GM19463 (cell line): ENCODE measurements at regions not wholly inside any gene's neighbourhood (a gene's known extent, or its start where the extent isn't known, plus 50 kb on each side); places are given as distances from the start of the nearest gene placed in this dataset.
"Not testable (repeated sequence)": the region's sequence is repeated elsewhere in the genome, so short reads cannot be mapped to it uniquely, and the experiment has no call there.

Experiments used
- ATAC-seq: cut with Tn5 transposase; IDR thresholded peaks from one replicate; pipeline ENCODE4 v1.9.1; 2021; ENCODE audit warnings: mild to moderate bottlenecking, moderate library complexity; ENCODE audit not compliant: unreplicated experiment

GRCh38 chr5:6112538-6112937, 265.8 kb downstream of the MED10 start:
- ATAC-seq: no peak

- ATAC-seq: no peak
These were observed 266.2 kb downstream of the MED10 start for GRCh38 chr5:6112125-6112524.

GRCh38 chr5:6111131-6111530, 267.2 kb downstream of the MED10 start:
- no peak for ATAC-seq

- no peak for ATAC-seq
These were observed 267.8 kb downstream of the MED10 start for GRCh38 chr5:6110441-6111005.

GRCh38 chr5:6108981-6109825, 269.1 kb downstream of the MED10 start:
- no peak for ATAC-seq

- no peak for ATAC-seq
These were observed 269.9 kb downstream of the MED10 start for GRCh38 chr5:6108540-6108848.

- no peak for ATAC-seq
These were observed 270.4 kb downstream of the MED10 start for GRCh38 chr5:6107675-6108539.

- no peak for ATAC-seq
These were observed 271.6 kb downstream of the MED10 start for GRCh38 chr5:6106756-6107155.

- no peak for ATAC-seq
These were observed 273.0 kb downstream of the MED10 start for GRCh38 chr5:6105320-6105719.

- ATAC-seq: no peak
These were observed 282.2 kb downstream of the MED10 start for GRCh38 chr5:6096101-6096500.

GRCh38 chr5:6094180-6094579, 284.2 kb downstream of the MED10 start:
- not testable (repeated sequence) for ATAC-seq

- no peak for ATAC-seq
These were observed 287.5 kb downstream of the MED10 start for GRCh38 chr5:6090838-6091237.

GRCh38 chr5:6090079-6090654, 288.2 kb downstream of the MED10 start:
- ATAC-seq: no peak

- no peak for ATAC-seq
These were observed 289.6 kb downstream of the MED10 start for GRCh38 chr5:6088706-6089105.

- ATAC-seq: no peak
These were observed 290.8 kb downstream of the MED10 start for GRCh38 chr5:6087576-6087975.

GRCh38 chr5:6086871-6087270, 291.5 kb downstream of the MED10 start:
- no peak for ATAC-seq

- ATAC-seq: no peak
These were observed 292.9 kb downstream of the MED10 start for GRCh38 chr5:6085341-6085860.

GRCh38 chr5:6084836-6085235, 293.5 kb downstream of the MED10 start:
- ATAC-seq: no peak

GRCh38 chr5:6084376-6084775, 294.0 kb downstream of the MED10 start:
- no peak for ATAC-seq

- no peak for ATAC-seq
These were observed 294.9 kb downstream of the MED10 start for GRCh38 chr5:6083311-6083978.

- ATAC-seq: no peak
These were observed 295.7 kb downstream of the MED10 start for GRCh38 chr5:6082685-6083084.
